ENCODE measurements at regions not wholly inside any gene's neighbourhood (a gene's known extent, or its start where the extent isn't known, plus 50 kb on each side); places are given as distances from the start of the nearest gene placed in this dataset.

DNA sequence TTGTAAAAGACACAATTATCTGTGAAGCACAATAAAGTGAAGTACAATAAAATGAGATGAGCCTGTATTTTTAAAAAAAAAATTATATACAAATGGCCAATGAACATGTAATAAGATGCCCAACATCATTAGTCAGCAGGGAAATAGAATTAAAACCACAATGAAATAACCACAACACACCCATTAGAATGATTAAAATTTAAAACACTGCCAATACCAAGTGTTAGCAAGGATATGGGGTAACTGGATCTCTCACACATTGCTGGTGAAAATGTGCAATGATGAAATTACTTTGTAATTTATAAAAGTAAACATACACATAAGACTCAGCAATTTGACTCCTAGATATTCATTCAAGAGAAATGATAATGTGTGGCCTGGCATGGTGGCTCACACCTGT is 62.8 kb downstream of the SHOC1 start:
- no peak for DNase-seq (ENCODE audit: low spot score)
- no peak overlapping the region for H3K27ac ChIP-seq
- H3K4me3 ChIP-seq: no peak overlapping the region
- no peaks in the 10 kb centered on the region for H3K79me2 ChIP-seq
- H3K4me2 ChIP-seq: no peak overlapping the region
- H3K9me3 ChIP-seq (ENCODE audit: low read depth): peaks cover 5% of the 10 kb centered on the region
- H2AFZ ChIP-seq: no peak overlapping the region
- H3K36me3 ChIP-seq (replicated peaks; ENCODE audit: insufficient read depth, low read depth): no peaks in the 10 kb centered on the region
- no peaks in the 10 kb centered on the region for H3K4me1 ChIP-seq (ENCODE audit: insufficient read depth)
- no peaks in the 10 kb centered on the region for H3K27me3 ChIP-seq
- TF ChIP-seq EZH2 (IDR thresholded peaks at IDR 0.05; ENCODE audit: borderline replicate concordance): no peak
- TF ChIP-seq CTCF (IDR thresholded peaks at IDR 0.05; ENCODE audit: poor library complexity): no peak
- no peak for TF ChIP-seq EZH2phosphoT487 (IDR thresholded peaks at IDR 0.05; ENCODE audit: low read depth, severe bottlenecking, unreplicated experiment)
- no peaks in the 10 kb centered on the region for H4K20me1 ChIP-seq (ENCODE audit: insufficient read depth, poor library complexity, severe bottlenecking)
- no peaks in the 10 kb centered on the region for H3K9me2 ChIP-seq (replicated peaks; ENCODE audit: insufficient read depth)

DNA sequence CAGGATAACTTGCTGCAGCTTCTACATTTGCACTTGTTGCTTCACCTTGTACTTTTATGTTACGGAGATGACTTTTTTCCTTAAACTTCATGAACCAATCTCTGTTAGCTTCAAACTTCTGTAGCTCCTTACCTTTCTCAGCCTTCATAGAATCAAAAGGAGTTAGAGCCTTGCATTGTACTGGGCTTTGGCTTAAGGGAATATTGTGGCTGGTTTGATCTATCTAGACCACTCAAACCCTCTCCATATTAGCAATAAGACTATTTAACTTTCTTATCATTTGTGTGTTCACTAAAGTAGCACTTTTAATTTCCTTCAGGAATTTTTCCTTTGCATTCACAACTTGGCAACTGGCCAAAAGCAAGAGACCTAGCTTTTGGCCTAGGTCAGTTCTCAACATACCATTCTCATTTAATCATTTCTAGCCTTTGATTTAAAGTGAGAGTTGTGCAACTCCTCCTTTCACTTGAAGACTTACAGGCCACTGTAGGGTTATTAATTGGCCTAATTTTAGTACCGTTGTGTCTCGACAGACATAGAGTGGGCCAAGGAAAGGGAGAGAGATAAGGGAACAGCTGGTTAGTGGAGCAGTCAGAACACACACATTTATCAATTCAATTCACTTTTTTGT is 63.7 kb downstream of the SHOC1 start:
- Histone ChIP-seq H4K20me1 (ENCODE audit: insufficient read depth, poor library complexity, severe bottlenecking) (no peaks in the 10 kb centered on the region), H2AFZ (no peak overlapping the region), H3K9me3 (ENCODE audit: low read depth) (peaks cover 5% of the 10 kb centered on the region), H3K4me1 (ENCODE audit: insufficient read depth) (no peaks in the 10 kb centered on the region), H3K4me2 (no peak overlapping the region), H3K79me2 (no peaks in the 10 kb centered on the region), H3K27me3 (no peaks in the 10 kb centered on the region), H3K4me3 (no peak overlapping the region), H3K9me2 (replicated peaks; ENCODE audit: insufficient read depth) (no peaks in the 10 kb centered on the region), H3K36me3 (replicated peaks; ENCODE audit: insufficient read depth, low read depth) (no peaks in the 10 kb centered on the region), H3K27ac (no peak overlapping the region)
- no peak for TF ChIP-seq EZH2 (IDR thresholded peaks at IDR 0.05; ENCODE audit: borderline replicate concordance)
- no peak for TF ChIP-seq EZH2phosphoT487 (IDR thresholded peaks at IDR 0.05; ENCODE audit: low read depth, severe bottlenecking, unreplicated experiment)
- no peak for TF ChIP-seq CTCF (IDR thresholded peaks at IDR 0.05; ENCODE audit: poor library complexity)
- WGBS (ENCODE audit: low lambda C conversion rate, missing lambda C conversion rate): 73% methylated on average over 3 of the region's 3 CpGs
- peak; percentile 17 for DNase-seq (ENCODE audit: low spot score)

DNA sequence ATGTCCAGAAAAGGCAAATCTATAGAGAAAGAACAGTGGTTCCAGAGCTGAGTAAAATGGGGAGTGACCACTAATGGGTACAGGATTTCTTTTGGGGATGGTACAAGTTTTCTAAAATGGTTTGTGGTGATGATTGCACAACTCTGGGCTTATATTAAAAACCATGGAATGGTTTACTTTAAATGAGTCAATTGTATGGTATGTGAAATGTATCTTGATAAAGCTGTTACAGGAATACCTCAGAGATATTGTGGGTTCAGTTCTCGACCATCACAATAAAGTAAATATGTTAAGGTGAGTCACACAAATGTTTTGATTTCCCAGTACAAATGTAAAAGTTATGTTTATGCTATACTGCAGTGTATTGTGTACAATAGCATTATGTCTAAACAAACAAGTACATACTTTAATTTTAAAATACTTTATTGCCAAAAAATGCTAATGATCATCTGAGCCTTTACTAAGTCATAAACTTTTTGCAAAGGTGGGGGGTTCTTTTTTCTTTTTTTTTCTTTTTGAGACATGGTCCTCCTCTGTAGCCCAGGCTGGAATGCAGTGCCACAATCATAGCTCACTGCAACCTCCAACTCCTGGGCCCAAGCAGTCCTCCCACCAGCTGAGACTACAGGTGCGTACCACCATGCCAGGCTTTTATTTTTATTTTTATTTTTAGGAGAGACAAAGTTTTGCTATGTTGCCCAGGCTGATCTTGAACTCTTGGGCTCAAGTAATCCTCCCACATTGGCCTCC is 65.9 kb downstream of the SHOC1 start:
- H3K27me3 ChIP-seq: no peaks in the 10 kb centered on the region
- H2AFZ ChIP-seq: no peak overlapping the region
- H3K4me2 ChIP-seq: no peak overlapping the region
- no peaks in the 10 kb centered on the region for H3K4me1 ChIP-seq (ENCODE audit: insufficient read depth)
- H3K9me2 ChIP-seq (replicated peaks; ENCODE audit: insufficient read depth): no peaks in the 10 kb centered on the region
- DNase-seq (ENCODE audit: low spot score): no peak
- no peak for TF ChIP-seq EZH2phosphoT487 (IDR thresholded peaks at IDR 0.05; ENCODE audit: low read depth, severe bottlenecking, unreplicated experiment)
- TF ChIP-seq EZH2 (IDR thresholded peaks at IDR 0.05; ENCODE audit: borderline replicate concordance): no peak
- no peak for TF ChIP-seq CTCF (IDR thresholded peaks at IDR 0.05; ENCODE audit: poor library complexity)
- H3K36me3 ChIP-seq (replicated peaks; ENCODE audit: insufficient read depth, low read depth): no peaks in the 10 kb centered on the region
- H3K4me3 ChIP-seq: no peak overlapping the region
- 68% methylated on average over 2 of the region's 2 CpGs for WGBS (ENCODE audit: low lambda C conversion rate, missing lambda C conversion rate)
- peaks cover 5% of the 10 kb centered on the region for H3K9me3 ChIP-seq (ENCODE audit: low read depth)
- no peaks in the 10 kb centered on the region for H4K20me1 ChIP-seq (ENCODE audit: insufficient read depth, poor library complexity, severe bottlenecking)
- no peaks in the 10 kb centered on the region for H3K79me2 ChIP-seq
- no peak overlapping the region for H3K27ac ChIP-seq
